Breast epithelium (tissue), 4 donors: ENCODE measurements at regions not wholly inside any gene's neighbourhood (a gene's known extent, or its start where the extent isn't known, plus 50 kb on each side); places are given as distances from the start of the nearest gene placed in this dataset.

Source experiments
- DNase-seq, 2 donors: peaks; one replicate each; pipeline ENCODE4 v3.0.0-alpha.2; 2019; ENCODE audit warnings: low spot score in 2 of 2
- H3K27ac ChIP-seq, 2 donors: fragments of 200-600 bp; sonication (generic) in 1 of 2; one replicate each; pipeline ENCODE4 v1.5.1; 2016 to 2019; ENCODE audit warnings: mild to moderate bottlenecking in 1 of 2
- H3K27me3 ChIP-seq, 2 donors: fragments of 200-600 bp; sonication (generic) in 1 of 2; one replicate each; pipeline versions ENCODE4 v1.5.1 to v1.6.0; 2017 to 2019; ENCODE audit warnings: control low read depth in 1 of 2, mild to moderate bottlenecking in 1 of 2
- H3K36me3 ChIP-seq: fragments of 200-600 bp; one replicate; pipeline ENCODE4 v1.5.1; 2019
- H3K4me1 ChIP-seq, 2 donors: fragments of 200-600 bp; sonication (generic); one replicate each; pipeline ENCODE4 v1.5.1; 2016 to 2019; ENCODE audit warnings: control low read depth in 1 of 2
- H3K4me3 ChIP-seq, 3 donors: fragments of 200-600 bp; sonication (generic); 1 replicate in 2 of 3; 2 replicates in 1 of 3; pipeline ENCODE4 v1.5.1; 2016 to 2019; ENCODE audit warnings: mild to moderate bottlenecking in 3 of 3, moderate library complexity in 2 of 3
- H3K9me3 ChIP-seq, 2 donors: fragments of 200-600 bp; sonication (generic) in 1 of 2; one replicate each; pipeline ENCODE4 v1.5.1; 2016 to 2019; ENCODE audit warnings: control low read depth in 1 of 2
- CTCF ChIP-seq, 3 donors: fragments of 450-650 bp; IDR thresholded peaks; one replicate each; pipeline ENCODE4 v1.5.1; 2016 to 2017; ENCODE audit warnings: antibody characterized with exemption in 3 of 3, mild to moderate bottlenecking in 3 of 3, moderate library complexity in 3 of 3
- POLR2A ChIP-seq: fragments of 450-650 bp; IDR thresholded peaks from one replicate; pipeline ENCODE4 v1.6.1; 2016; ENCODE audit warnings: antibody characterized with exemption, mild to moderate bottlenecking, moderate library complexity
- POLR2AphosphoS5 ChIP-seq, 3 donors: sonication (generic); formaldehyde crosslinking; IDR thresholded peaks; one replicate each; pipeline ENCODE4 v1.6.1; 2017; ENCODE audit warnings: antibody characterized with exemption in 3 of 3
- intact Hi-C: fragments of 100-400 bp; cut with DNase I; formaldehyde crosslinking; loops from one replicate; pipeline ENCODE4 v1.15.1; 2023; ENCODE audit warnings: low total_unique reads

- Histone ChIP-seq H3K27me3 (no peaks in the 10 kb centered on the region), H3K4me1 (no peaks in the 10 kb centered on the region), H3K9me3 (no peaks in the 10 kb centered on the region), H3K36me3 (no peaks in the 10 kb centered on the region), H3K4me3 (no peak overlapping the region), H3K27ac (no peak overlapping the region)
- intact Hi-C loops: no loop called here
- TF ChIP-seq POLR2AphosphoS5 (IDR thresholded peaks at IDR 0.05) (no peak), POLR2A (no peak), CTCF (IDR thresholded peaks at IDR 0.05) (no peak)
- no peak for DNase-seq
These were observed 96.8 kb upstream of the LSM8 start for GRCh38 chr7:118087126-118087525.

GRCh38 chr7:118094044-118094443, 89.9 kb upstream of the LSM8 start:
- Histone ChIP-seq H3K9me3 (no peaks in the 10 kb centered on the region), H3K4me3 (no peak overlapping the region), H3K36me3 (no peaks in the 10 kb centered on the region), H3K4me1 (no peaks in the 10 kb centered on the region), H3K27ac (no peak overlapping the region), H3K27me3 (no peaks in the 10 kb centered on the region)
- intact Hi-C loops: no loop called here
- no peak for TF ChIP-seq POLR2A
- TF ChIP-seq CTCF (IDR thresholded peaks at IDR 0.05): no peak
- TF ChIP-seq POLR2AphosphoS5 (IDR thresholded peaks at IDR 0.05): no peak
- DNase-seq: no peak

GRCh38 chr7:118104812-118105441, 79.0 kb upstream of the LSM8 start:
- DNase-seq: no peak
- H3K36me3 ChIP-seq: no peaks in the 10 kb centered on the region
- no peak overlapping the region for H3K27ac ChIP-seq
- H3K9me3 ChIP-seq: no peaks in the 10 kb centered on the region
- TF ChIP-seq POLR2A: no peak
- peak in 2 of 3 donors; percentile 39 to 49 for TF ChIP-seq CTCF (IDR thresholded peaks at IDR 0.05)
- no peak for TF ChIP-seq POLR2AphosphoS5 (IDR thresholded peaks at IDR 0.05)
- H3K4me3 ChIP-seq: no peak overlapping the region
- no peaks in the 10 kb centered on the region for H3K27me3 ChIP-seq
- H3K4me1 ChIP-seq: no peaks in the 10 kb centered on the region
- intact Hi-C loops: no loop called here

- H3K4me3 ChIP-seq: no peak overlapping the region
- H3K36me3 ChIP-seq: no peaks in the 10 kb centered on the region
- DNase-seq: no peak
- no peak overlapping the region for H3K27ac ChIP-seq
- no peaks in the 10 kb centered on the region for H3K27me3 ChIP-seq
- H3K4me1 ChIP-seq: no peaks in the 10 kb centered on the region
- no peak for TF ChIP-seq POLR2A
- no peak for TF ChIP-seq CTCF (IDR thresholded peaks at IDR 0.05)
- no peak for TF ChIP-seq POLR2AphosphoS5 (IDR thresholded peaks at IDR 0.05)
- intact Hi-C loops: no loop called here
- H3K9me3 ChIP-seq: peaks cover 0 to 7% of the 10 kb centered on the region in 2 donors
These were observed 74.4 kb upstream of the LSM8 start for GRCh38 chr7:118109607-118110006.

- Histone ChIP-seq H3K27ac (no peak overlapping the region), H3K4me1 (no peaks in the 10 kb centered on the region), H3K9me3 (peaks cover 0 to 10% of the 10 kb centered on the region in 2 donors), H3K36me3 (no peaks in the 10 kb centered on the region), H3K4me3 (no peak overlapping the region), H3K27me3 (no peaks in the 10 kb centered on the region)
- intact Hi-C loops: no loop called here
- no peak for DNase-seq
- TF ChIP-seq CTCF (IDR thresholded peaks at IDR 0.05): no peak
- TF ChIP-seq POLR2A: no peak
- TF ChIP-seq POLR2AphosphoS5 (IDR thresholded peaks at IDR 0.05): no peak
These were observed 73.6 kb upstream of the LSM8 start for GRCh38 chr7:118110178-118110925.
